ENCODE measurements at regions not wholly inside any gene's neighbourhood (a gene's known extent, or its start where the extent isn't known, plus 50 kb on each side); places are given as distances from the start of the nearest gene placed in this dataset.

- TF ChIP-seq EZH2 (IDR thresholded peaks at IDR 0.05; ENCODE audit: insufficient read depth, poor library complexity, severe bottlenecking) (no peak), EZH2phosphoT487 (IDR thresholded peaks at IDR 0.05; ENCODE audit: insufficient read depth, low read depth) (no peak)
Observed at GRCh38 chr1:69157046-69157756, 410.5 kb upstream of the LRRC7 start.

Measured in GM23248 (cell line).